ENCODE measurements at regions not wholly inside any gene's neighbourhood (a gene's known extent, or its start where the extent isn't known, plus 50 kb on each side); places are given as distances from the start of the nearest gene placed in this dataset.

DNA sequence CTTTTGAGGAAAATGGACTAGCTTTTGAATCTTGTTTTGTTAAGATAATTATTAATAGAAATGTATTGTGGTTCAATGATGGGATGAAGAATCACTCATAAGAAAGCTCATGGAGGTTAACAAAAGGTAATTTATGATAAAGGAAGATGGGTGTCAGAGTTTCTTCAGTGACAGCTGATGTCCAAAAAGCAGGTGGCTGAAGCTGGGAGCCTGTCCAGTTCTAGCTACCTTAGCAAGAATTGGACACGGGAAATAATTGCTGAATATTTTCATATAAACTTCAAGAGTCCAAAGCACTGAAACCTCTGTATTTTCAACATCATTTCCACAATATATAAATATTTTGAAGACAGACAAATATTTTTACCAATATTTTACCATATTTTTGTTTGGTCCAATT lies 1505.8 kb upstream of the SLC39A10 start:
- no peaks in the 10 kb centered on the region for H3K4me1 ChIP-seq (ENCODE audit: insufficient read depth, low read length)
- no peaks in the 10 kb centered on the region for H3K36me3 ChIP-seq (replicated peaks in 1 of 2; ENCODE audit: control insufficient read depth in 1 of 2, insufficient read depth in 2 of 2, low read length in 2 of 2)
- no peaks in the 10 kb centered on the region for H4K20me1 ChIP-seq (ENCODE audit: insufficient read depth, low read length)
- no peaks in the 10 kb centered on the region for H3K27me3 ChIP-seq (ENCODE audit: control insufficient read depth in 1 of 2, insufficient read depth in 2 of 2, low read length in 2 of 2)
- no peak for DNase-seq (ENCODE audit: low spot score)
- no peak overlapping the region for H3K27ac ChIP-seq (ENCODE audit: extremely low read length, insufficient read depth, low read length)
- H3K4me2 ChIP-seq (ENCODE audit: low read depth, low read length) = no peak overlapping the region
- no peak for FAIRE-seq
- POLR2A ChIA-PET = no interaction called here
- ATAC-seq = no peak
- CTCF ChIA-PET (ENCODE audit: low intra/inter-chr PET ratio, low total read pairs) = no interaction called here
- in situ Hi-C loops (cut with HindIII; ENCODE audit: extremely low pct_ligation_motif_present, low pct_unique_long_range_greater_than_20kb) = no loop called here
- H3K9ac ChIP-seq (ENCODE audit: insufficient read depth, low read depth, low read length) = no peak overlapping the region
- no peak overlapping the region for H2AFZ ChIP-seq (ENCODE audit: low read length)
- H3K4me3 ChIP-seq (replicated peaks in 1 of 3; ENCODE audit: insufficient read depth in 1 of 3, low read depth in 2 of 3, low read length in 3 of 3) = no peak overlapping the region
- TF ChIP-seq ZNF598 (CRISPR knock-in tag; IDR thresholded peaks at IDR 0.05; ENCODE audit: borderline replicate concordance) (no peak), SRF (IDR thresholded peaks at IDR 0.05; ENCODE audit: low read depth, low read length) (no peak), KLF13 (CRISPR knock-in tag; IDR thresholded peaks at IDR 0.05) (no peak), ATF4 (CRISPR knock-in tag; IDR thresholded peaks at IDR 0.05) (no peak), TMF1 (CRISPR knock-in tag; IDR thresholded peaks at IDR 0.05; ENCODE audit: low read depth) (no peak), ZEB1 (IDR thresholded peaks at IDR 0.05; ENCODE audit: insufficient replicate concordance, low read depth) (no peak), HNF4G (IDR thresholded peaks at IDR 0.05; ENCODE audit: borderline replicate concordance, low read depth, low read length) (no peak), HNF4G (CRISPR knock-in tag; IDR thresholded peaks at IDR 0.05; ENCODE audit: borderline replicate concordance, low read depth) (no peak), HNRNPLL (IDR thresholded peaks at IDR 0.05; ENCODE audit: low read depth, low read length, poor library complexity, severe bottlenecking) (no peak)
- TF ChIP-seq, protein P1, sequence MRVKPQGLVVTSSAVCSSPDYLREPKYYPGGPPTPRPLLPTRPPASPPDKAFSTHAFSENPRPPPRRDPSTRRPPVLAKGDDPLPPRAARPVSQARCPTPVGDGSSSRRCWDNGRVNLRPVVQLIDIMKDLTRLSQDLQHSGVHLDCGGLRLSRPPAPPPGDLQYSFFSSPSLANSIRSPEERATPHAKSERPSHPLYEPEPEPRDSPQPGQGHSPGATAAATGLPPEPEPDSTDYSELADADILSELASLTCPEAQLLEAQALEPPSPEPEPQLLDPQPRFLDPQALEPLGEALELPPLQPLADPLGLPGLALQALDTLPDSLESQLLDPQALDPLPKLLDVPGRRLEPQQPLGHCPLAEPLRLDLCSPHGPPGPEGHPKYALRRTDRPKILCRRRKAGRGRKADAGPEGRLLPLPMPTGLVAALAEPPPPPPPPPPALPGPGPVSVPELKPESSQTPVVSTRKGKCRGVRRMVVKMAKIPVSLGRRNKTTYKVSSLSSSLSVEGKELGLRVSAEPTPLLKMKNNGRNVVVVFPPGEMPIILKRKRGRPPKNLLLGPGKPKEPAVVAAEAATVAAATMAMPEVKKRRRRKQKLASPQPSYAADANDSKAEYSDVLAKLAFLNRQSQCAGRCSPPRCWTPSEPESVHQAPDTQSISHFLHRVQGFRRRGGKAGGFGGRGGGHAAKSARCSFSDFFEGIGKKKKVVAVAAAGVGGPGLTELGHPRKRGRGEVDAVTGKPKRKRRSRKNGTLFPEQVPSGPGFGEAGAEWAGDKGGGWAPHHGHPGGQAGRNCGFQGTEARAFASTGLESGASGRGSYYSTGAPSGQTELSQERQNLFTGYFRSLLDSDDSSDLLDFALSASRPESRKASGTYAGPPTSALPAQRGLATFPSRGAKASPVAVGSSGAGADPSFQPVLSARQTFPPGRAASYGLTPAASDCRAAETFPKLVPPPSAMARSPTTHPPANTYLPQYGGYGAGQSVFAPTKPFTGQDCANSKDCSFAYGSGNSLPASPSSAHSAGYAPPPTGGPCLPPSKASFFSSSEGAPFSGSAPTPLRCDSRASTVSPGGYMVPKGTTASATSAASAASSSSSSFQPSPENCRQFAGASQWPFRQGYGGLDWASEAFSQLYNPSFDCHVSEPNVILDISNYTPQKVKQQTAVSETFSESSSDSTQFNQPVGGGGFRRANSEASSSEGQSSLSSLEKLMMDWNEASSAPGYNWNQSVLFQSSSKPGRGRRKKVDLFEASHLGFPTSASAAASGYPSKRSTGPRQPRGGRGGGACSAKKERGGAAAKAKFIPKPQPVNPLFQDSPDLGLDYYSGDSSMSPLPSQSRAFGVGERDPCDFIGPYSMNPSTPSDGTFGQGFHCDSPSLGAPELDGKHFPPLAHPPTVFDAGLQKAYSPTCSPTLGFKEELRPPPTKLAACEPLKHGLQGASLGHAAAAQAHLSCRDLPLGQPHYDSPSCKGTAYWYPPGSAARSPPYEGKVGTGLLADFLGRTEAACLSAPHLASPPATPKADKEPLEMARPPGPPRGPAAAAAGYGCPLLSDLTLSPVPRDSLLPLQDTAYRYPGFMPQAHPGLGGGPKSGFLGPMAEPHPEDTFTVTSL (CRISPR knock-in tag; IDR thresholded peaks at IDR 0.05; ENCODE audit: borderline replicate concordance) = no peak
- intact Hi-C loops (cut with micrococcal nuclease; ENCODE audit: unreplicated experiment) = no loop called here
- H3K9me3 ChIP-seq (ENCODE audit: low read length) = no peaks in the 10 kb centered on the region
- no peaks in the 10 kb centered on the region for H3K79me2 ChIP-seq (ENCODE audit: insufficient read depth, low read length)
- WGBS (ENCODE audit: low lambda C conversion rate) = 0% methylated on average over 1 of the region's 1 CpG
- no TSS peak for BruUV-seq (replicated peaks)
